ENCODE measurements at regions not wholly inside any gene's neighbourhood (a gene's known extent, or its start where the extent isn't known, plus 50 kb on each side); places are given as distances from the start of the nearest gene placed in this dataset.

DNA sequence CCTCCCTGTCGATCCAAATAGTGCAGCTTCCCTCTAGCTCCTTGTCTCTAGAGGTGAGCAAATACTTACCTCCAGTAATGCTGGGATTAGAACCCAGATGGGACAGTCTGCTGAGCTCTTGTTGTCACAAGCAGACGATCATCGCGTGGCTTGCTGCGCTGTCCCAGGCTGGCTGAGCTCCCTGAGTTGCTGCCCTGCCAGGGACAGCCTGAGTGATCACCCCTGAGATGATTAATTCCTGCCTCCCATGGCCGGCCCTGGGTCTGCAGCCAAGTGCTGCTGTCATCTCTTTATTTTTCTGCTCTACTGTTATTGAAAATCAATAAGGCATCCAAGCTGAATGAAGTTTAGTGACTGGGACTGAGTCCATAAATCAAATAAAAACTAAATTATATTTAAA is 94.0 kb upstream of the ALDH1B1 start:
- Mint-ChIP-seq H3K36me3 (no peaks in the 10 kb centered on the region), H3K27me3 (peaks cover 21% of the 10 kb centered on the region), H3K27ac (no peak overlapping the region), H3K4me3 (no peak overlapping the region), H3K9me3 (no peaks in the 10 kb centered on the region), H3K4me1 (ENCODE audit: unreplicated experiment) (peaks cover 27% of the 10 kb centered on the region)
- DNase-seq (ENCODE audit: extremely low spot score, unreplicated experiment) = no peak
- TF ChIP-seq, protein P1, sequence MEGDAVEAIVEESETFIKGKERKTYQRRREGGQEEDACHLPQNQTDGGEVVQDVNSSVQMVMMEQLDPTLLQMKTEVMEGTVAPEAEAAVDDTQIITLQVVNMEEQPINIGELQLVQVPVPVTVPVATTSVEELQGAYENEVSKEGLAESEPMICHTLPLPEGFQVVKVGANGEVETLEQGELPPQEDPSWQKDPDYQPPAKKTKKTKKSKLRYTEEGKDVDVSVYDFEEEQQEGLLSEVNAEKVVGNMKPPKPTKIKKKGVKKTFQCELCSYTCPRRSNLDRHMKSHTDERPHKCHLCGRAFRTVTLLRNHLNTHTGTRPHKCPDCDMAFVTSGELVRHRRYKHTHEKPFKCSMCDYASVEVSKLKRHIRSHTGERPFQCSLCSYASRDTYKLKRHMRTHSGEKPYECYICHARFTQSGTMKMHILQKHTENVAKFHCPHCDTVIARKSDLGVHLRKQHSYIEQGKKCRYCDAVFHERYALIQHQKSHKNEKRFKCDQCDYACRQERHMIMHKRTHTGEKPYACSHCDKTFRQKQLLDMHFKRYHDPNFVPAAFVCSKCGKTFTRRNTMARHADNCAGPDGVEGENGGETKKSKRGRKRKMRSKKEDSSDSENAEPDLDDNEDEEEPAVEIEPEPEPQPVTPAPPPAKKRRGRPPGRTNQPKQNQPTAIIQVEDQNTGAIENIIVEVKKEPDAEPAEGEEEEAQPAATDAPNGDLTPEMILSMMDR (conservative IDR thresholded peaks at IDR 0.05) = peak; percentile 13

DNA sequence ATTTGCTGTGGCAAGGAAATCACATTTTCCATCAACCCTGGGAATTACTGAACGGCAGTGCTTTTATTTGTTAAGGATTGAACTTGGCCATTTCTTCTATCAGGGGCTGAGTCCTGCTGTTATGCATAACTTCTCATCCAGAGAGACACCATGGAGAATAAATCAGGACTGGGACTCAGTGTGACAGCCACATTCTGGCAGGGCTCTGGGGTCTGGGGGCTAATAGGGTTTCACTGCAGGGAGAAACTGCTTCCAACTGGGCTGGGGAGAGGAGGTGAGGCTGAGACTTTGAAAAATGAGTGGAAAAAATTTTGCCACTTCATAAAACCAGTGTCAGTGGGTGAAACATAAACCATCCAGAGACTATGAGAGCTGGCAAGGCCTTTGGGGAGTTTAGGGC is 95.7 kb upstream of the ALDH1B1 start:
- H3K27ac Mint-ChIP-seq = no peak overlapping the region
- no peak for DNase-seq (ENCODE audit: extremely low spot score, unreplicated experiment)
- H3K27me3 Mint-ChIP-seq = peaks cover 22% of the 10 kb centered on the region
- TF ChIP-seq, protein P1 (conservative IDR thresholded peaks at IDR 0.05) = no peak
- no peaks in the 10 kb centered on the region for H3K9me3 Mint-ChIP-seq
- peaks cover 27% of the 10 kb centered on the region for H3K4me1 Mint-ChIP-seq (ENCODE audit: unreplicated experiment)
- H3K4me3 Mint-ChIP-seq = peak overlapping the region; percentile 25
- H3K36me3 Mint-ChIP-seq = no peaks in the 10 kb centered on the region

DNA sequence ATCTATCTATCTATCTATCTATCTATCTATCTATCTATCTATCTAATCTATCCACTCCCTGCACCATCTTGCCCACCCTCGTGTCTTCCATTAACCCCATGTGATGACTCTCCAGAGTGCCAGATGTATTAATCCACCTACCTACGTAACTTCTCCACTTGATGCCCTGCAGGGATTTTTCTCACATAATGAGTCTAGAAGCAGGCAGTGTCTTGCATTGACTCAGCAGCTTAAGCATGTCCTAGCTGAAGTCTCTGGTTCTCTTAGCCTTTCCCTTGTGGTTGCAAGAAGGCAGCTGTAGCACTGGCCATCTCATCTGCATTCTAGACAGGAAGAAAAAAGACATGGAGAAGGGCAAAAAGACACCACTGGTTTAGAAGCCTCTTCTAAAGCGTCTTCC is 96.7 kb upstream of the ALDH1B1 start:
- Mint-ChIP-seq H3K36me3 (no peaks in the 10 kb centered on the region), H3K4me3 (no peak overlapping the region), H3K9me3 (peaks cover 2% of the 10 kb centered on the region), H3K27me3 (peaks cover 22% of the 10 kb centered on the region), H3K27ac (no peak overlapping the region), H3K4me1 (ENCODE audit: unreplicated experiment) (peaks cover 27% of the 10 kb centered on the region)
- no peak for DNase-seq (ENCODE audit: extremely low spot score, unreplicated experiment)
- TF ChIP-seq, protein P1 (conservative IDR thresholded peaks at IDR 0.05) = no peak

DNA sequence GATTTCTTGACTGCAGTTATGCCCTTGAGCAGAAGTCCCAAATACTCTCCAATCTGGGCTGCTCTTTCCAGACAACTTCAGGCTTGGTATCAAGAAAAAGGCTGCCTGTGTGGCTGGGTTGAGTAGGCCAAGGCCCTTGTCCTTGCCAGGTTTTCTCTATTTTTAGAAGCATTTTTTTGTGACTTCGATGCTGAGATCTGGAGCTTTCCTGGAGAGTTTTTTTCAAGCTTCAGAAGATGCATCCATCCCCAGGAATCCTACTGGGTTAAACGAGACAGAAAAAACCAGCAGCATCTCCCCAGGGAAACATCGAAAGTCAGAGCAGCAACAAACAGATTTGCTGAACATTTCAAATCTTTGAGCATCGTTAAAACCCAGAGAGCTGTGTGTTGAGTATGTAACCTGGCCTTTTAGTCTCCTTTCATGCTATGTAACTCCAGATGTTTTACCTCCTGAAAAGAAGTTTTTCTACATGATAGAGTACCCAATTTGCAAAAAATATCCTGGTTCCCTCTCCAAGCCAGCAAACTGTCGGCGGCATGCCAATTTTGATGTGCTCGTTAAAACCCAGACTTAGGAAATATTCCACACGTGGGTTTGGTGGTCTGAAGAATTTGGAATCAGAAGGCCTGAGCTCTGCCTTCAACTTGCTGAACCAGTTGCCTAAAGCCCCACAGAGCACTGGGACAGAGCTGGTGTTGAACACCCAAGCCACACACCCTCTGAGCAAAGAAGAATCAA is 98.1 kb upstream of the ALDH1B1 start:
- Mint-ChIP-seq H3K27ac (no peak overlapping the region), H3K4me3 (no peak overlapping the region), H3K36me3 (no peaks in the 10 kb centered on the region), H3K4me1 (ENCODE audit: unreplicated experiment) (peaks cover 27% of the 10 kb centered on the region), H3K9me3 (peaks cover 9% of the 10 kb centered on the region), H3K27me3 (peaks cover 29% of the 10 kb centered on the region)
- TF ChIP-seq, protein P1 (conservative IDR thresholded peaks at IDR 0.05) = no peak
- DNase-seq (ENCODE audit: extremely low spot score, unreplicated experiment) = no peak

DNA sequence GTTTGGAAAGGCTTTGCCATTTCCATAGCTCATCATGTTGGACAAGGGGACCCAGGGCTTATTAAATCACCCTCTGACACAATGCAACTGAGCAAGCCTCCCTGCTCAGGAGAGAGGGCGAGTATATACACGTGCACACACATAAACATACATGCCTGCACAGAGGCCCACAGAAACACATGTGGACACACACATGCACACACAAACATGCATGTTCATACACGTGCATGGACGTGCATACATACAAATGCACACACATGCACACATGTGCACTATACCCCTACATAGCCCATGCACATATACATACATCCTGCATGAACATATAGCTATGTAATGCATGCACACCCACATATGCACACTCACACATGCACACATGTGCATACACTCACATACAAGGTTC is 99.5 kb upstream of the ALDH1B1 start:
- Mint-ChIP-seq H3K27me3 (peaks cover 29% of the 10 kb centered on the region), H3K36me3 (no peaks in the 10 kb centered on the region), H3K4me1 (ENCODE audit: unreplicated experiment) (peaks cover 23% of the 10 kb centered on the region), H3K4me3 (no peak overlapping the region), H3K9me3 (peaks cover 9% of the 10 kb centered on the region), H3K27ac (no peak overlapping the region)
- TF ChIP-seq, protein P1 (conservative IDR thresholded peaks at IDR 0.05) = no peak
- no peak for DNase-seq (ENCODE audit: extremely low spot score, unreplicated experiment)

All from type B pancreatic cell (in vitro differentiated cells).